ACC112 (cell line): ENCODE measurements at regions not wholly inside any gene's neighbourhood (a gene's known extent, or its start where the extent isn't known, plus 50 kb on each side); places are given as distances from the start of the nearest gene placed in this dataset.

Source experiments
- H2AFZ ChIP-seq: fragments of 200-600 bp; sonication (generic); one replicate; pipeline ENCODE4 v1.6.0; 2017; ENCODE audit warnings: antibody characterized with exemption, low read length; ENCODE audit not compliant: unreplicated experiment
- H3K27ac ChIP-seq: fragments of 200-600 bp; sonication (generic); 2 replicates; pipeline ENCODE4 v1.5.1; 2014; ENCODE audit warnings: low read depth, mild to moderate bottlenecking, antibody characterized with exemption, low read length, moderate library complexity
- H3K27me3 ChIP-seq: fragments of 200-600 bp; sonication (generic); 2 replicates; pipeline ENCODE4 v1.6.1; 2014; ENCODE audit warnings: mild to moderate bottlenecking, antibody characterized with exemption, low read length, moderate library complexity, mixed read lengths; ENCODE audit not compliant: insufficient read depth
- H3K36me3 ChIP-seq: fragments of 200-600 bp; sonication (generic); 2 replicates; pipeline ENCODE4 v1.6.1; 2016; ENCODE audit warnings: mild to moderate bottlenecking, antibody characterized with exemption, low read length, moderate library complexity, mixed read lengths; ENCODE audit not compliant: insufficient read depth
- H3K4me1 ChIP-seq: fragments of 200-600 bp; sonication (generic); one replicate; pipeline ENCODE4 v1.6.1; 2016; ENCODE audit warnings: low read length, mixed read lengths; ENCODE audit not compliant: insufficient read depth, unreplicated experiment, control insufficient read depth
- H3K4me3 ChIP-seq: fragments of 200-600 bp; sonication (generic); 2 replicates; pipeline ENCODE4 v1.5.1; 2014; ENCODE audit warnings: mild to moderate bottlenecking, low read depth, low read length
- H3K79me2 ChIP-seq: fragments of 200-600 bp; sonication (generic); one replicate; pipeline ENCODE4 v1.6.0; 2016; ENCODE audit warnings: low read length; ENCODE audit not compliant: control insufficient read depth, unreplicated experiment, insufficient read depth

DNA sequence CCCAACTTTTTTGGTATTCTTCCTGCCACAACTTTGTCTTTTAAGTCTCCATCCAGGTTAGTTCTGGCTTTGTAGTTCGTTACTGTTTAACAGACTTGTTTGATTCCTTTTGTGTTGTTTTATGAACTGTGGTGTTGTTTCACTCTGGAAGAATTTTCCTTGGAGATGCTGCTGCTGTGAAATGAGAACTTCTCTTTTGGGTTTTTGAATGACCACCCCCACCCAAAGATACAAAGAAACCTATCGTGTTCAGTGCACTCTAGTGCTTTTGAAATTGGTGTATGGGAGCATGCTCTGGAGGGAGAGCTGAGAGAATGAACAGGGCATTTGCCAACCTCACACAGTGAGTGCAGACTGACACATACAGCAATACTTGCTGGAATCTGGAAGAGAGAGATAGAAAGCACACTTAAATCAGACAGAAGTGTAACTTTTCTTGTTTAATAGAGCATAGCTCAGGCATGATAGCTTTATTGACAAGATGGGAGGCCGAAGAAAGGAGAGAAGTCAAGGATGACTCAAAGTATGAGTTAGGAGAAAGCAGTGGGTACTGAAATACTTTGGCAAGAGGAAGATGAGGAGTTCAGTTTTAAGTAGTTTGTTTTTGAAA, 293.1 kb downstream of the SOX4 start:
- Histone ChIP-seq H3K4me3 (peak overlapping the region; percentile 20; the same call in 1 of the 2 replicates), H3K27ac (peak overlapping the region; percentile 58), H3K27me3 (no peaks in the 10 kb centered on the region), H3K79me2 (no peaks in the 10 kb centered on the region), H2AFZ (peak overlapping the region; percentile 87), H3K4me1 (peaks cover 33% of the 10 kb centered on the region), H3K36me3 (no peaks in the 10 kb centered on the region)

GRCh38 chr6:21887231-21888185, 294.0 kb downstream of the SOX4 start:
- Histone ChIP-seq H3K36me3 (no peaks in the 10 kb centered on the region), H3K4me3 (peak overlapping the region; percentile 20; the same call in 1 of the 2 replicates), H2AFZ (peak overlapping the region; percentile 87), H3K27ac (peak overlapping the region; percentile 58), H3K79me2 (no peaks in the 10 kb centered on the region), H3K4me1 (peaks cover 33% of the 10 kb centered on the region), H3K27me3 (no peaks in the 10 kb centered on the region)

GRCh38 chr6:21891080-21891479, 297.5 kb downstream of the SOX4 start:
- no peaks in the 10 kb centered on the region for H3K79me2 ChIP-seq
- no peak overlapping the region for H3K27ac ChIP-seq

DNA sequence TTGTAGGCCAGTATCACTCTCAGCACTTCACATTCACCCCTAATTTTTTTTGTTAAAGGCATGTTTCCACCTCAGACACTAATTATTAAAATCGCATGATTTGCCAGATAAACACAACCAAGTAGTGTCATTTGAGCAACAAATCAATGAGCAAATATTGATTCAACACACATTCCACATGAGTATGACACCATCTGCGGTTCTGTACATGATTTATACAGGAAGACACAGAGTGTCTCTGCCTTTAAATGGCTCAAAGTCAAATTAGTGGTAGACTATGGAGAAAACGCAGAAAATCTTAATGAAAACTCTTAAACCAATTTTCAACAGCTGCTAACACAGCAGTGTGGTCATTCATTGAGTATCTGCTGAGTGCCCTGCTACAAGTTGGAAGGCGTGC, 300.2 kb downstream of the SOX4 start:
- Histone ChIP-seq H3K27ac (no peak overlapping the region), H3K27me3 (no peaks in the 10 kb centered on the region), H3K79me2 (no peaks in the 10 kb centered on the region), H2AFZ (no peak overlapping the region), H3K4me3 (no peak overlapping the region), H3K36me3 (no peaks in the 10 kb centered on the region), H3K4me1 (peaks cover 5% of the 10 kb centered on the region)

More at GRCh38 chr6:21891080-21891479, 297.5 kb downstream of the SOX4 start:
- Histone ChIP-seq H3K4me3 (no peak overlapping the region), H3K4me1 (peaks cover 19% of the 10 kb centered on the region), H3K27me3 (no peaks in the 10 kb centered on the region), H3K36me3 (no peaks in the 10 kb centered on the region), H2AFZ (no peak overlapping the region)

GRCh38 chr6:21895555-21895954, 302.0 kb downstream of the SOX4 start:
- no peak overlapping the region for H3K27ac ChIP-seq
- H2AFZ ChIP-seq: no peak overlapping the region
- H3K4me3 ChIP-seq: no peak overlapping the region
- H3K36me3 ChIP-seq: no peaks in the 10 kb centered on the region
- no peaks in the 10 kb centered on the region for H3K27me3 ChIP-seq
- H3K4me1 ChIP-seq: peaks cover 5% of the 10 kb centered on the region
- no peaks in the 10 kb centered on the region for H3K79me2 ChIP-seq

DNA sequence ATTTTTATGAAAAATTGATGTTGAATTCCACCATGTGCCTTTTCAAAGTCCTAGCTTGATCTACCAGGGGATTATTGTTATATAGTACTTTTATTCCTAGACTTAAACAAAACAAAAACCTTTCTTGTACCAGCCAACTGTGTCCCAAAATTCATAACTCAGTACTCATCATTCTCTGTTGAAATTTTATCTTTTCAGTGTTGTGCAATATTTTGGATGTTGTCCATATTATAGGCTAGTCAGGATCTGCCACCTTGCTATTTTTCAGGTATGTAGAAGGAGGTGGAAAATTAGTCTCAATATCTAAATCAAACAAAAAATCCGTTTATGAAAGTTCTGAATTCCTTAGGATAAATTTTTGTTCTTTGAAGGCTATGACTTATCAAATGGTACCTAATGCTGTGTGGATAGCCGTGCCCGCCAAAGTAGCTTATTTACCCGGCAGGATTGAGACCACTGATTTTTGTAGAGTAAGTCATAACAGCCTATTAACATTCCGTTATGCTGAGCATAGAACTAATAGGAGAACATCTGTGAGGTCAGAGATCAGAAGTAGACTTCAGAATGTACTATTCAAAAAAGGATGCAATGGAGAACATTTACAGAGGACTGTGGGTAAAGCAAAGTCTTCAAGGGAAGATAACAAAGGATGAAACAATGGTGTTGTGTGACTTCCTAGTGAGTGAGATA, 304.7 kb downstream of the SOX4 start:
- no peaks in the 10 kb centered on the region for H3K27me3 ChIP-seq
- no peaks in the 10 kb centered on the region for H3K79me2 ChIP-seq
- no peak overlapping the region for H2AFZ ChIP-seq
- H3K4me1 ChIP-seq: peaks cover 5% of the 10 kb centered on the region
- H3K36me3 ChIP-seq: no peaks in the 10 kb centered on the region
- H3K27ac ChIP-seq: no peak overlapping the region
- H3K4me3 ChIP-seq: no peak overlapping the region

- peaks cover 5% of the 10 kb centered on the region for H3K4me1 ChIP-seq
- H3K36me3 ChIP-seq: no peaks in the 10 kb centered on the region
- H3K4me3 ChIP-seq: no peak overlapping the region
- no peaks in the 10 kb centered on the region for H3K79me2 ChIP-seq
- H3K27ac ChIP-seq: no peak overlapping the region
- H2AFZ ChIP-seq: no peak overlapping the region
- H3K27me3 ChIP-seq: no peaks in the 10 kb centered on the region
Observed at GRCh38 chr6:21899708-21900107, 306.2 kb downstream of the SOX4 start.

- Histone ChIP-seq H3K4me1 (peaks cover 5% of the 10 kb centered on the region), H3K79me2 (no peaks in the 10 kb centered on the region)
Observed at GRCh38 chr6:21900730-21901129, 307.2 kb downstream of the SOX4 start.

DNA sequence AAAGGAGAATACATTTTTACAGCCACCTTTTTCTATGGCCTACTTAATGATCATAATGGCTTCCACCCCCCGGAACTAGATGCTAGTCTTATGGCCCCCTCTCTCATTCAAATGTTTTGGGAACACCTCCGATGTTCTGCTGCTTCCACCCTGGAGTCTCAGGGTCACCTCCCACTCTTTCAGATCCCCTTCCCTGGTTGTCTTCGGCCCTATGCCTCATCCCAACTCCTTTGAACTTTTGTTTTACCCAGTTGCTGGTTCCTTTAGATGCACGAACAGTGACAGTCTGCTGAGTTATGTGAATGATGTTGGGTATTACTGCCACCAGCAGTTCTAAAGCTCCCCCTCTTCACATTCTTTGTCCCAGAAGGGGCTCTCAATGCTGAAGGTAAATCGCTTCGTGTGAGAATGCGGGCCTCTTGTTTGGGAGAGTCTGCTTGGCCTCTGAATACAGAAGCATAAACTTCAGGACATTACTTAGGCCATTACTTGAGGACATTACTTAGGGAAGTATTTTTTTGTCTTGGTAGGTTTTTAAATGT, 309.1 kb downstream of the SOX4 start:
- Histone ChIP-seq H3K79me2 (no peaks in the 10 kb centered on the region), H3K4me3 (no peak overlapping the region), H3K27ac (no peak overlapping the region), H2AFZ (no peak overlapping the region), H3K27me3 (no peaks in the 10 kb centered on the region), H3K4me1 (peaks cover 5% of the 10 kb centered on the region), H3K36me3 (no peaks in the 10 kb centered on the region)

More at GRCh38 chr6:21900730-21901129, 307.2 kb downstream of the SOX4 start:
- Histone ChIP-seq H3K27me3 (no peaks in the 10 kb centered on the region), H3K36me3 (no peaks in the 10 kb centered on the region), H2AFZ (no peak overlapping the region), H3K27ac (no peak overlapping the region), H3K4me3 (no peak overlapping the region)

DNA sequence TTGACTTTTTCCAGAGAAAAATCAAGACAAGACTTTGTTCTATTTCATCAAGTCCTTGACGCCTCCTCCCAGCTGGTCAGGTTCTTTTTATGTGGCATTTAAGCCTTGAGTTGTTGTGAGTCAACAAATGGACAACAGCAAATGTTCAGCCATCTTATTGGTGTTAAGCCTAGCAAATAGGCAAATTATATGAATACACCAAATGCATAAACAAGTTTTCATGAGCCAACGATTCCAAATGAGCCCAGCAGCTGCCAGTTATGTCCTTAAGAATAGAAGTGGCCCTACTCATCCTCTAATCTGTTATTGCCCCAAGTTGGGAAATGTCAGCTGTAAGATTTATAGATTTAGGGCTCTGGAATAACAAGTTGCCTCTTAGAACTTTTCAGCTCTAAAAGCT, 312.0 kb downstream of the SOX4 start:
- Histone ChIP-seq H3K27ac (no peak overlapping the region), H3K36me3 (no peaks in the 10 kb centered on the region), H3K79me2 (no peaks in the 10 kb centered on the region), H3K4me3 (no peak overlapping the region), H2AFZ (no peak overlapping the region), H3K27me3 (no peaks in the 10 kb centered on the region), H3K4me1 (no peaks in the 10 kb centered on the region)
